OCI-LY1 (cell line): ENCODE measurements at regions not wholly inside any gene's neighbourhood (a gene's known extent, or its start where the extent isn't known, plus 50 kb on each side); places are given as distances from the start of the nearest gene placed in this dataset.

Source experiments
- H2AFZ ChIP-seq: fragments of 200-600 bp; sonication (generic), shearing (Covaris generic); 2 replicates; pipeline ENCODE4 v1.6.0; 2014; ENCODE audit warnings: antibody characterized with exemption, mild to moderate bottlenecking, low read length
- H3F3A ChIP-seq: fragments of 200-600 bp; sonication (generic), shearing (Covaris generic); 2 replicates; pipeline ENCODE4 v1.6.0; 2014; ENCODE audit warnings: mild to moderate bottlenecking, antibody characterized with exemption, low read length, moderate library complexity; ENCODE audit not compliant: insufficient read depth
- H3K27ac ChIP-seq: fragments of 200-600 bp; sonication (generic); 2 replicates; pipeline ENCODE4 v1.5.1; 2014; ENCODE audit warnings: low read length, mixed run types, mild to moderate bottlenecking, low read depth; ENCODE audit not compliant: poor library complexity, severe bottlenecking
- H3K27me3 ChIP-seq: fragments of 200-600 bp; sonication (generic); 2 replicates; pipeline ENCODE4 v1.6.0; 2014; ENCODE audit warnings: antibody characterized with exemption, mild to moderate bottlenecking, low read length, moderate library complexity; ENCODE audit not compliant: insufficient read depth
- H3K36me3 ChIP-seq: fragments of 200-600 bp; sonication (generic); 2 replicates; pipeline ENCODE4 v1.6.1; 2014; ENCODE audit warnings: mild to moderate bottlenecking, antibody characterized with exemption, low read length, moderate library complexity, mixed read lengths; ENCODE audit not compliant: insufficient read depth
- H3K4me1 ChIP-seq: fragments of 200-600 bp; sonication (generic); 2 replicates; pipeline ENCODE4 v1.5.1; 2014; ENCODE audit warnings: mild to moderate bottlenecking, low read length, moderate library complexity; ENCODE audit not compliant: insufficient read depth, severe bottlenecking
- H3K4me2 ChIP-seq: fragments of 200-600 bp; sonication (generic), shearing (Covaris generic); 2 replicates; pipeline ENCODE4 v1.6.1; 2014; ENCODE audit warnings: low read length
- H3K4me3 ChIP-seq: fragments of 200-600 bp; sonication (generic); 2 replicates; pipeline ENCODE4 v1.5.1; 2014; ENCODE audit warnings: low read length, low read depth, mild to moderate bottlenecking, mixed read lengths; ENCODE audit not compliant: poor library complexity, severe bottlenecking
- H3K79me2 ChIP-seq: fragments of 200-600 bp; shearing (Covaris generic); 2 replicates; pipeline ENCODE4 v1.6.1; 2016; ENCODE audit warnings: mixed run types, low read length, mixed read lengths; ENCODE audit not compliant: insufficient read depth
- H3K9ac ChIP-seq: fragments of 200-600 bp; sonication (generic), shearing (Covaris generic); 2 replicates; pipeline ENCODE4 v1.6.1; 2014; ENCODE audit warnings: mild to moderate bottlenecking, low read length, mixed read lengths
- H3K9me2 ChIP-seq: fragments of 200-600 bp; sonication (generic), shearing (Covaris generic); 2 replicates; pipeline ENCODE4 v1.6.1; 2014; ENCODE audit warnings: low read depth, mild to moderate bottlenecking, low read length, mixed read lengths
- H3K9me3 ChIP-seq: fragments of 200-600 bp; shearing (Covaris generic); 2 replicates; pipeline ENCODE4 v1.6.1; 2014; ENCODE audit warnings: low read length, mixed read lengths
- H4K20me1 ChIP-seq: fragments of 200-600 bp; sonication (generic), shearing (Covaris generic); 2 replicates; pipeline ENCODE4 v1.6.0; 2016; ENCODE audit warnings: mild to moderate bottlenecking, low read length; ENCODE audit not compliant: insufficient read depth
- CTCF ChIP-seq: fragments of 200-600 bp; sonication (generic), shearing (Covaris generic); IDR thresholded peaks from 2 replicates; pipeline ENCODE4 v1.5.1; 2017; ENCODE audit warnings: mild to moderate bottlenecking, antibody characterized with exemption, low read length, moderate library complexity, mixed read lengths
- EZH2 ChIP-seq: fragments of 200-600 bp; sonication (generic), shearing (Covaris generic); IDR thresholded peaks from 2 replicates; pipeline ENCODE4 v1.8.0; 2017; ENCODE audit warnings: borderline replicate concordance, mixed run types, mild to moderate bottlenecking, antibody characterized with exemption, low read length, moderate library complexity, mixed read lengths

DNA sequence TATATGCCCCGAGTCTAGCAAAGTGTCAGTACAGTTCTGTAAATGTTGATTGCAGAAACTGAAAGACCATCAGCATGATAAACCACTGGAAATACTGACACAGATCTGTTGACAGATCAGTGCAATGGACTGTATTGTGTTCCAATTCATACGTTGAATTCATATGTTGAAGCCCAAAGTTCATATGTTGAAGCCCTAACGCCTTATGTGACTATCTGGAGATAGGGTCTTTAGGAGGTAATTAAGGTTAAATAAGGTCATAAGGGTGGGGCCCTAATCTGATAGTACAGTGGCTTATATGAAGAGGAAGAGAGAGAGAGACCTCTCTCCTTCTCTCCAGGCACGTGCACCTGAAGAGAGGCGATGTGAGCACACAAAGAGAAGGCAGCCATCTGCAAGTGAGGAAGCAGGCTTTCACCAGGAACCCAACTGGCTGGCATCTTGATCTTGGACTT lies 144.7 kb downstream of the MRPL39 start:
- TF ChIP-seq EZH2 (no peak), CTCF (no peak)
- Histone ChIP-seq H3K36me3 (no peaks in the 10 kb centered on the region), H3K27ac (no peak overlapping the region), H3K9me3 (no peaks in the 10 kb centered on the region), H3K79me2 (no peaks in the 10 kb centered on the region), H3K4me1 (no peaks in the 10 kb centered on the region), H3K27me3 (no peaks in the 10 kb centered on the region), H2AFZ (no peak overlapping the region), H4K20me1 (no peaks in the 10 kb centered on the region), H3F3A (no peaks in the 10 kb centered on the region), H3K9me2 (no peaks in the 10 kb centered on the region), H3K4me2 (no peak overlapping the region), H3K4me3 (no peak overlapping the region), H3K9ac (no peak overlapping the region)

- Histone ChIP-seq H3K4me2 (no peak overlapping the region), H3K4me3 (no peak overlapping the region), H3K4me1 (no peaks in the 10 kb centered on the region), H4K20me1 (no peaks in the 10 kb centered on the region), H3K27me3 (no peaks in the 10 kb centered on the region), H3K9me2 (no peaks in the 10 kb centered on the region), H3K9me3 (no peaks in the 10 kb centered on the region), H3K27ac (no peak overlapping the region), H3F3A (no peaks in the 10 kb centered on the region), H3K9ac (no peak overlapping the region), H3K36me3 (no peaks in the 10 kb centered on the region), H2AFZ (no peak overlapping the region), H3K79me2 (no peaks in the 10 kb centered on the region)
- TF ChIP-seq CTCF (no peak), EZH2 (no peak)
These were observed 145.6 kb downstream of the MRPL39 start for GRCh38 chr21:25461725-25462124.

- H3K9me3 ChIP-seq, result no peaks in the 10 kb centered on the region
- no peaks in the 10 kb centered on the region for H3K36me3 ChIP-seq
- H3K4me1 ChIP-seq, result no peaks in the 10 kb centered on the region
- no peak overlapping the region for H3K4me2 ChIP-seq
- no peak overlapping the region for H3K27ac ChIP-seq
- H2AFZ ChIP-seq, result no peak overlapping the region
- no peaks in the 10 kb centered on the region for H3F3A ChIP-seq
- H3K4me3 ChIP-seq, result no peak overlapping the region
- no peaks in the 10 kb centered on the region for H4K20me1 ChIP-seq
- no peak for TF ChIP-seq CTCF
- TF ChIP-seq EZH2, result no peak
- H3K9me2 ChIP-seq, result no peaks in the 10 kb centered on the region
- no peaks in the 10 kb centered on the region for H3K27me3 ChIP-seq
- H3K79me2 ChIP-seq, result no peaks in the 10 kb centered on the region
- no peak overlapping the region for H3K9ac ChIP-seq
These were observed 147.3 kb downstream of the MRPL39 start for GRCh38 chr21:25459993-25460392.
